ENCODE measurements at regions not wholly inside any gene's neighbourhood (a gene's known extent, or its start where the extent isn't known, plus 50 kb on each side); places are given as distances from the start of the nearest gene placed in this dataset.
"Not testable (repeated sequence)": the region's sequence is repeated elsewhere in the genome, so short reads cannot be mapped to it uniquely, and the experiment has no call there.

GRCh38 chr18:65607161-65607560 lies 143.7 kb upstream of the CDH7 start:
- no peak overlapping the region for H3K4me3 ChIP-seq (ENCODE audit: low read depth, low read length)
- TF ChIP-seq CTCF (IDR thresholded peaks at IDR 0.05; ENCODE audit: borderline replicate concordance, insufficient read depth, low read depth, low read length): no peak

- no peak for TF ChIP-seq CTCF (IDR thresholded peaks at IDR 0.05; ENCODE audit: borderline replicate concordance, insufficient read depth, low read depth, low read length)
- H3K4me3 ChIP-seq (ENCODE audit: low read depth, low read length): no peak overlapping the region
Observed at GRCh38 chr18:65606551-65607130, 144.2 kb upstream of the CDH7 start.

- not testable (repeated sequence) for H3K4me3 ChIP-seq (ENCODE audit: low read depth, low read length)
Observed at GRCh38 chr18:65605352-65605751, 145.5 kb upstream of the CDH7 start.

DNA sequence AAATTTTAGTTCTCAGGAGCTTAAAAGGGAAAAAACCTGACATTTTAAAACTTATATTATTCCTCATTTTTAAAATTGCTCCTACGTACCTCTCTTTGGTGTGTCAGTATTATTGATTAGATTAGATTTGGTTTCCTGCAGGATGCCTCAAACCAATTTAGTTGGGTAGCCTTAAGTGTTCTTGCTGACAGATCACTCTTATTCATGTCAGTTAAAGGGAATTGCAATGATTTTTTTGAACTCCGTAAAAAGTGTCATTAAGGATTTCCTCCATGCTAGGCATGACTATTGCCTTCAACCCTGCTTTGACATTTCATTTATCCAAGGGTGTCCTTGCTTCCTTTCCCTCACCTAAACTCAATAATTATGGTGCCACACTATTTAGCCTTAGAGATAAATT lies 149.0 kb upstream of the CDH7 start:
- no peak overlapping the region for H3K4me3 ChIP-seq (ENCODE audit: low read depth, low read length)
- no peak for TF ChIP-seq CTCF (IDR thresholded peaks at IDR 0.05; ENCODE audit: borderline replicate concordance, insufficient read depth, low read depth, low read length)

DNA sequence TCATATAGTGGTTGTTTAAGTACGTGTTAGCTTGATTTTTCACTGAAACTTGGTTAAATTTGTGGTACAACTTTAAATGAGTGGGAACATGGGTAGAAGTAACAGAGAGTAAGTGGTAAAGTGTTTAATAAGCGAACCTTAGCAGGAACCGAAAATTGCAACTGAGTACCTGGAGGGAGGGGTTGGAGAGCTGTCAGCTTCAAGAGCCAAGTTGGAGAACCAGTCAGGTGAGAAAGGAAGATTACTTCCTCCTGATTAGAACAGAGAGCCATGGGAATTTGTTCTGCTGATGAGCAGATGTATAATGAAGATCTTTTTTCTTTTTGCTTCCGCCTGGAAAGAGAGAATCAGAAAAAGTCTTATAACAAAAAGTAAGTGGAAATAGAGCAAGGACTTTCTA lies 158.4 kb upstream of the CDH7 start:
- no peak overlapping the region for H3K4me3 ChIP-seq (ENCODE audit: low read depth, low read length)
- TF ChIP-seq CTCF (IDR thresholded peaks at IDR 0.05; ENCODE audit: borderline replicate concordance, insufficient read depth, low read depth, low read length): no peak

DNA sequence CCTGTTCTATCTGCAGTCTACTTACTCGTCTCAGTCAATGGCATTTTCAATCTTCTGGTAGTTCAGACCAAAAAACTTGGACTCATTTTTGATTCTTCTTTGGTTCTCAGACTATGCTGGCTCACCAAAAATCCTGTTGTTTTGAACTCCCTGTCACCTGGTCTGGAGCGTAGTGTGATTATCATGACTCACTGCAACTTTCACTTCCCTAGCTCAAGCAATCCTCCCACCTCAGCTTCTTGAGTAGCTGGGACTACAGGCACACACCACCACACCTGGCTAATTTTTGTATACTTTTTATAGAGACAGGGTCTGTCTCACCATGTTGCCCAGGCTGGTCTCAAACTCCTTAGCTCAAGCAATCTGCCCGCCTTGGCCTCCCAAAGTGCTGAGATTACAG lies 163.3 kb upstream of the CDH7 start:
- TF ChIP-seq CTCF (IDR thresholded peaks at IDR 0.05; ENCODE audit: borderline replicate concordance, insufficient read depth, low read depth, low read length): no peak
- H3K4me3 ChIP-seq (ENCODE audit: low read depth, low read length): no peak overlapping the region

DNA sequence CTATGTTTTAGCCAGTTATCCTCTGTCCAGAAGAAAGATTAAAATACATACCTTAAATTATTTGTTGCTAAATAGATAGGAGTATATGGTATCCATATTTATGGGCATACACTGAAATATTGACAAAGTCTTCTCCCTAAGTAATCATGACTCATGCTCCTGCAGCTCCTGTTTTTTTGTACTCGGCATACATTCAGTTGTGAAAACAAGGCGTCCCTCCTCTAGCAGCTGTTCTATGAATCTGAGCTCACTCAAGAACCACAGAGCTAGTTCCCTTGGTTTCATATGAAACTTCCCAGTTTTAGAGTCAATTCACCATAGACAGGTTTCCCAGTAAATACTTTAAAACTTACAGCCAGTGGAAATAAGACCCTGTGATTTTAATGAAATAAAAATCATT lies 168.7 kb upstream of the CDH7 start:
- H3K4me3 ChIP-seq (ENCODE audit: low read depth, low read length): not testable (repeated sequence)

DNA sequence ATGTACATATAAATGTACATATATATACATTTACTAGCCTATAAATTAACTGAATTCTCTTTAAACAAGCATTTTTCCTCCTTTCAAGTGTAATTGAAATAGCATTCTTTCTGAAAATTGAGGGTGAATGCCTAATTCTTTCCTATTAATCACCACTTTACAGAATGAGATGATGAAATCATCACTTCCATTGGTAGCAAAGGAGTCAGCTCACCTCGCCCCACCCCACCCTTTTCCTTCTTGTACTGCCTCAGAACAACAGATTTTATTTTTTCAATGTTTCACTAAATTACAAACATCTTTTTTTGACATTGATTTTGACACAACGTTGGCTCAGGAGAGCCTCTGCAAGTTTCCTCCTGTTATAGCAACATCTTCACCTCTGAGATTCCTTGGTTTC lies 181.9 kb upstream of the CDH7 start:
- H3K4me3 ChIP-seq (ENCODE audit: low read depth, low read length): no peak overlapping the region
- TF ChIP-seq CTCF (IDR thresholded peaks at IDR 0.05; ENCODE audit: borderline replicate concordance, insufficient read depth, low read depth, low read length): no peak

All from GM12875 (cell line).